Mucosa of rectum (tissue), 2 donors: ENCODE measurements at regions not wholly inside any gene's neighbourhood (a gene's known extent, or its start where the extent isn't known, plus 50 kb on each side); places are given as distances from the start of the nearest gene placed in this dataset.

Experiments used
- H3K27ac ChIP-seq, 2 donors: one replicate each; pipeline ENCODE4 v1.7.0; 2013; ENCODE audit warnings: inconsistent platforms in 2 of 2, low read depth in 2 of 2, low read length in 2 of 2
- H3K27me3 ChIP-seq, 2 donors: one replicate each; pipeline ENCODE4 v1.7.0; 2013; ENCODE audit warnings: low read length in 2 of 2; ENCODE audit not compliant: control insufficient read depth in 2 of 2, insufficient read depth in 2 of 2
- H3K36me3 ChIP-seq, 2 donors: one replicate each; pipeline ENCODE4 v1.7.0; 2013; ENCODE audit warnings: low read length in 2 of 2; ENCODE audit not compliant: control insufficient read depth in 2 of 2, insufficient read depth in 2 of 2
- H3K4me1 ChIP-seq, 2 donors: one replicate each; pipeline ENCODE4 v1.7.0; 2013; ENCODE audit warnings: low read length in 2 of 2, mild to moderate bottlenecking in 1 of 2; ENCODE audit not compliant: control insufficient read depth in 2 of 2, insufficient read depth in 2 of 2
- H3K4me3 ChIP-seq, 2 donors: one replicate each; pipeline ENCODE4 v1.7.0; 2013; ENCODE audit warnings: low read length in 2 of 2
- H3K9ac ChIP-seq, 2 donors: one replicate each; pipeline ENCODE4 v1.7.0; 2013; ENCODE audit warnings: low read length in 2 of 2, low read depth in 1 of 2, mild to moderate bottlenecking in 1 of 2
- H3K9me3 ChIP-seq, 2 donors: one replicate each; pipeline ENCODE4 v1.7.0; 2013; ENCODE audit warnings: low read length in 2 of 2; ENCODE audit not compliant: control insufficient read depth in 2 of 2
- donor health status: healthy.
- donor health status: Normal muscosa, but diverticular disease.

- H3K4me3 ChIP-seq, result no peak overlapping the region
- H3K27me3 ChIP-seq, result peaks cover 9 to 15% of the 10 kb centered on the region in 2 donors
Observed at GRCh38 chr12:132400011-132400641, 70.7 kb upstream of the GALNT9 start.

GRCh38 chr12:132399092-132400010 lies 70.0 kb upstream of the GALNT9 start:
- H3K27me3 ChIP-seq, result peaks cover 9 to 15% of the 10 kb centered on the region in 2 donors
- no peaks in the 10 kb centered on the region for H3K9me3 ChIP-seq
- H3K27ac ChIP-seq, result no peak overlapping the region
- H3K4me3 ChIP-seq, result no peak overlapping the region
- no peak overlapping the region for H3K9ac ChIP-seq
- no peaks in the 10 kb centered on the region for H3K4me1 ChIP-seq
- no peaks in the 10 kb centered on the region for H3K36me3 ChIP-seq

More at GRCh38 chr12:132400011-132400641, 70.7 kb upstream of the GALNT9 start:
- H3K9me3 ChIP-seq, result no peaks in the 10 kb centered on the region
- no peak overlapping the region for H3K9ac ChIP-seq
- no peaks in the 10 kb centered on the region for H3K36me3 ChIP-seq
- H3K27ac ChIP-seq, result no peak overlapping the region
- H3K4me1 ChIP-seq, result no peaks in the 10 kb centered on the region

- H3K27me3 ChIP-seq, result peaks cover 9 to 14% of the 10 kb centered on the region in 2 donors
- no peaks in the 10 kb centered on the region for H3K4me1 ChIP-seq
- H3K9me3 ChIP-seq, result no peaks in the 10 kb centered on the region
- H3K9ac ChIP-seq, result no peak overlapping the region
- no peak overlapping the region for H3K27ac ChIP-seq
- no peak overlapping the region for H3K4me3 ChIP-seq
- H3K36me3 ChIP-seq, result no peaks in the 10 kb centered on the region
Observed at GRCh38 chr12:132398386-132398991, 69.1 kb upstream of the GALNT9 start.

- Histone ChIP-seq H3K9ac (no peak overlapping the region), H3K27me3 (peaks cover 9 to 11% of the 10 kb centered on the region in 2 donors), H3K27ac (no peak overlapping the region), H3K4me1 (no peaks in the 10 kb centered on the region), H3K4me3 (no peak overlapping the region), H3K9me3 (no peaks in the 10 kb centered on the region), H3K36me3 (no peaks in the 10 kb centered on the region)
Observed at GRCh38 chr12:132397934-132398385, 68.6 kb upstream of the GALNT9 start.

- Histone ChIP-seq H3K27ac (no peak overlapping the region), H3K4me1 (no peaks in the 10 kb centered on the region), H3K36me3 (no peaks in the 10 kb centered on the region), H3K27me3 (peaks cover 9 to 11% of the 10 kb centered on the region in 2 donors), H3K9ac (no peak overlapping the region), H3K4me3 (no peak overlapping the region), H3K9me3 (no peaks in the 10 kb centered on the region)
Observed at GRCh38 chr12:132397152-132397933, 68.0 kb upstream of the GALNT9 start.

- Histone ChIP-seq H3K9ac (no peak overlapping the region), H3K36me3 (no peaks in the 10 kb centered on the region), H3K27ac (no peak overlapping the region), H3K4me1 (no peaks in the 10 kb centered on the region), H3K27me3 (peaks cover 9 to 11% of the 10 kb centered on the region in 2 donors), H3K4me3 (no peak overlapping the region), H3K9me3 (no peaks in the 10 kb centered on the region)
Observed at GRCh38 chr12:132396657-132397056, 67.3 kb upstream of the GALNT9 start.

GRCh38 chr12:132395908-132396305 lies 66.5 kb upstream of the GALNT9 start:
- no peaks in the 10 kb centered on the region for H3K4me1 ChIP-seq
- no peak overlapping the region for H3K9ac ChIP-seq
- no peaks in the 10 kb centered on the region for H3K36me3 ChIP-seq
- no peak overlapping the region for H3K4me3 ChIP-seq
- peaks cover 9 to 11% of the 10 kb centered on the region in 2 donors for H3K27me3 ChIP-seq
- no peaks in the 10 kb centered on the region for H3K9me3 ChIP-seq
- no peak overlapping the region for H3K27ac ChIP-seq

GRCh38 chr12:132395192-132395907 lies 66.0 kb upstream of the GALNT9 start:
- H3K9me3 ChIP-seq, result no peaks in the 10 kb centered on the region

More at GRCh38 chr12:132395192-132395907, 66.0 kb upstream of the GALNT9 start:
- no peaks in the 10 kb centered on the region for H3K36me3 ChIP-seq
- H3K9ac ChIP-seq, result no peak overlapping the region
- H3K27ac ChIP-seq, result no peak overlapping the region
- no peak overlapping the region for H3K4me3 ChIP-seq
- no peaks in the 10 kb centered on the region for H3K4me1 ChIP-seq
- peaks cover 9 to 11% of the 10 kb centered on the region in 2 donors for H3K27me3 ChIP-seq
